Epithelial cell of proximal tubule (primary cell): ENCODE measurements at regions not wholly inside any gene's neighbourhood (a gene's known extent, or its start where the extent isn't known, plus 50 kb on each side); places are given as distances from the start of the nearest gene placed in this dataset.

Source experiments
- DNase-seq: peaks from one replicate; pipeline ENCODE4 v3.0.0-alpha.2; 2011; ENCODE audit warnings: low read depth
- H3K4me3 ChIP-seq: 2 replicates; pipeline ENCODE4 v1.5.1; 2011; ENCODE audit warnings: low read depth, mild to moderate bottlenecking, low read length
- CTCF ChIP-seq: conservative IDR thresholded peaks from 2 replicates; pipeline ENCODE4 v1.5.1; 2012; ENCODE audit warnings: low read depth, mild to moderate bottlenecking, low read length

- no peak for TF ChIP-seq CTCF
- H3K4me3 ChIP-seq: no peak overlapping the region
These were observed 305.2 kb upstream of the ZNF507 start for GRCh38 chr19:32040236-32040635.

DNA sequence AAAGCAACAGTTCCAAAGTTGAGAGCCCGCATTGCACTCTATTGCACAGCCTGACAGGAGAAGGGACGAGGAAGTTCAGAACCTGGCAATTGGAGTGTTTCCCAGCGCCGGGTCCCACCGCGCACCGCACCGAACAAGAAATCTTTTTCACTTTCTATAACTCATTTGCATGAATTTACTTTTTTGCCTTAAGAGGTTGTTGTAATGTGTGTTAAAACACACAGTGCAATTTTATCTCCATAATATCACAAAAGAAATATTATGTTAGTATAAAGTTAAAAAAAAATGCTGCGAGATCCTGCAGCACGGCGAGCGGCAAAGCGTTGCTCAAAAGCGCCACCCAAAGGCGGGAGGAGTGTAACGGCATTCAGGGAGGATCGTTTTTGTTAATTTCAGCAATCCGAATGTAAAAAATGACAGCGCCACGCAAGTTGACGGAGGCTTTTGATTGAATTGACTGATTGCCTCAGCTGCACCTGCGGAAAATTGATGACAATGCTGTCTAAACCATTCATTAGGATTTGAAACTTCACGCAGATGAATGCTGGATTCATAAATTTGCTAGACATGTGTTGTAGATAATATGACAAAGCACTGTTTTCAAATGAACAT is 303.6 kb upstream of the ZNF507 start:
- peak overlapping the region; percentile 33 for H3K4me3 ChIP-seq
- DNase-seq: no peak
- TF ChIP-seq CTCF: peak; percentile 66

More at GRCh38 chr19:32040236-32040635, 305.2 kb upstream of the ZNF507 start:
- DNase-seq: no peak

GRCh38 chr19:32047788-32048187 is 297.6 kb upstream of the ZNF507 start:
- no peak overlapping the region for H3K4me3 ChIP-seq
- no peak for DNase-seq
- TF ChIP-seq CTCF: no peak

DNA sequence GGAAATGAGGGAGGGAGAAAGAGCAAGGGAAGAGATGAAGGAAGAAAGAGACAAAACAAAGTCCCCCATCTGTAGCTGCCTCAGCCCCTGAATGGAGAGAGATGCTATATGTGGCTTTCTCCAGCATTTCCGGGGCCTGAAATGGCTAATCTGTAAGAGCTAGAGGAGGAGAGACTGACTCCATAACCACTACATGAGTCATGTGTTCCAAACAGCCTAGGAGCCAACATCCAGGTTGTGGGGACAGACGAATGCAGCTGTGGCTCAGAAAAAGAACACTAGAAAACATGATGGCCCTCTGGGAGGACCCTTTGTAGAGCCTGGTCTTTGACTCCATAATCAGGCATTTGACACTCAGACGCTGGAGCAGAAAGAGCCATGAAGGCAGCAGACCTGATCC is 292.0 kb upstream of the ZNF507 start:
- no peak overlapping the region for H3K4me3 ChIP-seq
- DNase-seq: no peak
- no peak for TF ChIP-seq CTCF

GRCh38 chr19:32053861-32054260 is 291.5 kb upstream of the ZNF507 start:
- no peak for DNase-seq
- TF ChIP-seq CTCF: no peak
- no peak overlapping the region for H3K4me3 ChIP-seq

DNA sequence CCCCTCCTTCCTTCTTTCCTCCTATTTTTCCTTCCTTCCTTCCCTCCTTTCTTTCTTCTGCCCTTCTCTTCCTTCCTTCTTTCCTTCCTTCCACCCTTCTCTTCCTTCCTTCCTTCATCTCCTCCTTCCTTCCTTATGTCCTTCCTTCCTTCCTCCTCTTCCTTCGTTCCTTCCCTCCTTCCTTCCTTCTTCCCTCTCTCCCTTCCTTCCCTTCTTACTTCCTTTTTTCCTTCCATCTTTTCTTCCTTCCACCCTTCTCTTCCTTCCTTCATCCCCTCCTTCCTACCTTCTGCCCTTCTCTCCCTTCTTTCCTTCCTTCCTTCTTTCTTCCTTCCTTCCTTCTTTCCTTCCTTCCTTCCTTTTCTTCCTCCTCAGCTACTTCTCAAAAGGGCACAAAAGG is 287.3 kb upstream of the ZNF507 start:
- no peak for TF ChIP-seq CTCF
- no peak overlapping the region for H3K4me3 ChIP-seq
- DNase-seq: no peak

- H3K4me3 ChIP-seq: no peak overlapping the region
- no peak for DNase-seq
- TF ChIP-seq CTCF: no peak
These were observed 284.1 kb upstream of the ZNF507 start for GRCh38 chr19:32061315-32061714.
